ENCODE measurements at regions not wholly inside any gene's neighbourhood (a gene's known extent, or its start where the extent isn't known, plus 50 kb on each side); places are given as distances from the start of the nearest gene placed in this dataset.
A peak's percentile ranks its signal among the peaks of the same experiment; 100 is the strongest.

GRCh38 chr2:30368258-30368657, 78.8 kb upstream of the LCLAT1 start:
- DNase-seq (ENCODE audit: low spot score), result no peak

GRCh38 chr2:30371028-30371689, 75.9 kb upstream of the LCLAT1 start:
- no peak for DNase-seq (ENCODE audit: low spot score)

- no peak for DNase-seq (ENCODE audit: low spot score)
These were observed 75.2 kb upstream of the LCLAT1 start for GRCh38 chr2:30371772-30372373.

- no peak for DNase-seq (ENCODE audit: low spot score)
These were observed 74.2 kb upstream of the LCLAT1 start for GRCh38 chr2:30372826-30373225.

- no peak for DNase-seq (ENCODE audit: low spot score)
These were observed 73.2 kb upstream of the LCLAT1 start for GRCh38 chr2:30373881-30374302.

- DNase-seq (ENCODE audit: low spot score), result no peak
These were observed 72.7 kb upstream of the LCLAT1 start for GRCh38 chr2:30374380-30374779.

GRCh38 chr2:30375915-30376314, 71.1 kb upstream of the LCLAT1 start:
- no peak for DNase-seq (ENCODE audit: low spot score)

- DNase-seq (ENCODE audit: low spot score), result no peak
These were observed 67.6 kb upstream of the LCLAT1 start for GRCh38 chr2:30379481-30379880.

GRCh38 chr2:30380824-30381223, 66.2 kb upstream of the LCLAT1 start:
- no peak for DNase-seq (ENCODE audit: low spot score)

- DNase-seq (ENCODE audit: low spot score), result no peak
These were observed 64.8 kb upstream of the LCLAT1 start for GRCh38 chr2:30382162-30382783.

GRCh38 chr2:30382995-30383394, 64.1 kb upstream of the LCLAT1 start:
- no peak for DNase-seq (ENCODE audit: low spot score)

GRCh38 chr2:30385327-30385726, 61.7 kb upstream of the LCLAT1 start:
- no peak for DNase-seq (ENCODE audit: low spot score)

GRCh38 chr2:30392097-30392496, 54.9 kb upstream of the LCLAT1 start:
- DNase-seq (ENCODE audit: low spot score), result no peak

GRCh38 chr2:30393510-30393909, 53.5 kb upstream of the LCLAT1 start:
- no peak for DNase-seq (ENCODE audit: low spot score)

GRCh38 chr2:30394096-30394495, 53.0 kb upstream of the LCLAT1 start:
- DNase-seq (ENCODE audit: low spot score), result peak; percentile 26

- no peak for DNase-seq (ENCODE audit: low spot score)
These were observed 50.4 kb upstream of the LCLAT1 start for GRCh38 chr2:30396436-30397232.

All from SK-N-DZ (cell line).